ENCODE measurements at regions not wholly inside any gene's neighbourhood (a gene's known extent, or its start where the extent isn't known, plus 50 kb on each side); places are given as distances from the start of the nearest gene placed in this dataset.

- TF ChIP-seq, protein P1, sequence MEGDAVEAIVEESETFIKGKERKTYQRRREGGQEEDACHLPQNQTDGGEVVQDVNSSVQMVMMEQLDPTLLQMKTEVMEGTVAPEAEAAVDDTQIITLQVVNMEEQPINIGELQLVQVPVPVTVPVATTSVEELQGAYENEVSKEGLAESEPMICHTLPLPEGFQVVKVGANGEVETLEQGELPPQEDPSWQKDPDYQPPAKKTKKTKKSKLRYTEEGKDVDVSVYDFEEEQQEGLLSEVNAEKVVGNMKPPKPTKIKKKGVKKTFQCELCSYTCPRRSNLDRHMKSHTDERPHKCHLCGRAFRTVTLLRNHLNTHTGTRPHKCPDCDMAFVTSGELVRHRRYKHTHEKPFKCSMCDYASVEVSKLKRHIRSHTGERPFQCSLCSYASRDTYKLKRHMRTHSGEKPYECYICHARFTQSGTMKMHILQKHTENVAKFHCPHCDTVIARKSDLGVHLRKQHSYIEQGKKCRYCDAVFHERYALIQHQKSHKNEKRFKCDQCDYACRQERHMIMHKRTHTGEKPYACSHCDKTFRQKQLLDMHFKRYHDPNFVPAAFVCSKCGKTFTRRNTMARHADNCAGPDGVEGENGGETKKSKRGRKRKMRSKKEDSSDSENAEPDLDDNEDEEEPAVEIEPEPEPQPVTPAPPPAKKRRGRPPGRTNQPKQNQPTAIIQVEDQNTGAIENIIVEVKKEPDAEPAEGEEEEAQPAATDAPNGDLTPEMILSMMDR (IDR thresholded peaks at IDR 0.05; ENCODE audit: unreplicated experiment) = no peak
- Mint-ChIP-seq H3K4me1 (ENCODE audit: insufficient read depth, unreplicated experiment) (no peaks in the 10 kb centered on the region), H3K36me3 (ENCODE audit: insufficient read depth, unreplicated experiment) (no peaks in the 10 kb centered on the region), H3K27ac (ENCODE audit: low read depth, unreplicated experiment) (no peak overlapping the region), H3K9me3 (ENCODE audit: unreplicated experiment) (no peaks in the 10 kb centered on the region), H3K27me3 (ENCODE audit: insufficient read depth, unreplicated experiment) (no peaks in the 10 kb centered on the region), H3K4me3 (ENCODE audit: unreplicated experiment) (no peak overlapping the region)
- POLR2A ChIA-PET = no interaction called here
- DNase-seq (ENCODE audit: unreplicated experiment) = no peak
- CTCF ChIA-PET = interaction anchor here (0.6 to 1.0 kb wide), 3 partner anchors 14 to 259 kb away, joined by 3 read pairs; partner anchors contain the start of gene CDR2
- intact Hi-C loops (cut with micrococcal nuclease) = no loop called here
- no TSS peak for BruUV-seq (replicated peaks)
Measured at GRCh38 chr16:22633280-22633679, 122.6 kb downstream of the NPIPB5 start.

DNA sequence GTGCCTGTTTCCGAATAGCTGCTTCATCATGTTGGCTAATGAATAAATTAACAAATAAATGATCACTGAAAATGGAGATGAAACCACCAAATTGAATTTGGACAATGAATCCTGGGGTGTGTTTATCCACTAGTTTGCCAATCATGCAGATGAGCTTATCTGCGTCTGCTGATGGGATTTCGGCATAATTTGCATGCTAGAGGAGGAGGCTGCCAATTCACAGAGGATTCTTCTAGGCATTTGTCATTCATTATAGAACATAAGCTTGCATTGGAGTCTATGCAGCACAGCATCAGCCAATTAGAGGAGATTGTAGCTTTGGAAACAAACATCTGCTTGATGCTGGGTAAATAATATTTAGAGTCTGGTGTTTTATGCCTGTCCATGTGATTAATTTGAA is 123.1 kb downstream of the NPIPB5 start:
- no peak overlapping the region for H3K4me3 Mint-ChIP-seq (ENCODE audit: unreplicated experiment)
- TF ChIP-seq, protein P1 (IDR thresholded peaks at IDR 0.05; ENCODE audit: unreplicated experiment) = no peak
- no peaks in the 10 kb centered on the region for H3K36me3 Mint-ChIP-seq (ENCODE audit: insufficient read depth, unreplicated experiment)
- no peak overlapping the region for H3K27ac Mint-ChIP-seq (ENCODE audit: low read depth, unreplicated experiment)
- DNase-seq (ENCODE audit: unreplicated experiment) = no peak
- intact Hi-C loops (cut with micrococcal nuclease) = no loop called here
- ChIA-PET CTCF (interaction anchor here (0.5 to 1.0 kb wide), 6 partner anchors 10 to 1065 kb away, joined by 3 to 5 read pairs (median 3); partner anchors contain the start of gene CDR2), POLR2A (no interaction called here)
- no peaks in the 10 kb centered on the region for H3K9me3 Mint-ChIP-seq (ENCODE audit: unreplicated experiment)
- no peaks in the 10 kb centered on the region for H3K4me1 Mint-ChIP-seq (ENCODE audit: insufficient read depth, unreplicated experiment)
- no peaks in the 10 kb centered on the region for H3K27me3 Mint-ChIP-seq (ENCODE audit: insufficient read depth, unreplicated experiment)
- no TSS peak for BruUV-seq (replicated peaks)

DNA sequence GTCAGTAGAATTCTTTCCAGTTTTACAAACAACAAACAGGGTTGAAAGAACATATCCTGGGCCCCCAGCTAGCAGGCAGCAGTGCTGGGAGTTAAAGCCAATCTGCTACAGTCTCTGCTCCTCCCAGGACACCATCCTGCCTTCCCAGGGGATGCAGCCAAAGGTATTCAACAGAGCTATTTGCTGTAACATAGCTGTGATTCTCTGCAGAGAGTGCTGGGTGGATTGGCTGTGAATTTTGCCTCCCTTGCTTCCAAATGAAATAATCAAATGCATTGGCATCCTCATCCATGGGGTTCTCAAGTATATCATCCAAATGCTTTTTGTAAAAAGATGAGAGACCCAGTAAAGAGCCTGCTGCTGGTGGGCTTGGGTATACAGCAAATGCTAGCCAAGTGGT is 124.3 kb downstream of the NPIPB5 start:
- no TSS peak for BruUV-seq (replicated peaks)
- Mint-ChIP-seq H3K4me1 (ENCODE audit: insufficient read depth, unreplicated experiment) (no peaks in the 10 kb centered on the region), H3K27ac (ENCODE audit: low read depth, unreplicated experiment) (no peak overlapping the region), H3K27me3 (ENCODE audit: insufficient read depth, unreplicated experiment) (no peaks in the 10 kb centered on the region), H3K4me3 (ENCODE audit: unreplicated experiment) (no peak overlapping the region), H3K9me3 (ENCODE audit: unreplicated experiment) (no peaks in the 10 kb centered on the region), H3K36me3 (ENCODE audit: insufficient read depth, unreplicated experiment) (no peaks in the 10 kb centered on the region)
- intact Hi-C loops (cut with micrococcal nuclease) = no loop called here
- POLR2A ChIA-PET = no interaction called here
- DNase-seq (ENCODE audit: unreplicated experiment) = no peak
- TF ChIP-seq, protein P1 (IDR thresholded peaks at IDR 0.05; ENCODE audit: unreplicated experiment) = no peak
- CTCF ChIA-PET = interaction anchor here (0.7 to 1.6 kb wide), 3 partner anchors 14 to 333 kb away, joined by 3 to 5 read pairs (median 4); no protein-coding TSS in a partner anchor

DNA sequence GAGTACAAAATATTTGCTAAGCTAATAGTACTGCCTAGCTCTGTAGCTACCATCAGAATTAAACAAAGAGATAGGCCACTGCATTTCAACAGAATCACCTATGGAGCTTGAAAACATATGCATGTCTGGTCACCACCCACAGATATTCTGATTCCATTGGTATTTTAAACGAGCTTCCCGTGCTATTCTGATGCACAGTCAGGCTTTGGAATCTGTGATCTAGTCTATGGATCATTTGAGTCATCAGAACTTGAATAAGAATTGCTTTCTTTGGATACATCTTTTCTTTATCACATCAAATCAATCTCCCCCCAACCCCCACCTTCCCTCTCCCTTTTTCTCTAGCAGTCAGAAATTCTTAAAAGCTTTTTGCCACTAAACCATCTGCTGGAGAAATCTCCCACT is 124.7 kb downstream of the NPIPB5 start:
- TF ChIP-seq, protein P1 (IDR thresholded peaks at IDR 0.05; ENCODE audit: unreplicated experiment) = no peak
- Mint-ChIP-seq H3K36me3 (ENCODE audit: insufficient read depth, unreplicated experiment) (no peaks in the 10 kb centered on the region), H3K27ac (ENCODE audit: low read depth, unreplicated experiment) (no peak overlapping the region), H3K4me1 (ENCODE audit: insufficient read depth, unreplicated experiment) (no peaks in the 10 kb centered on the region), H3K9me3 (ENCODE audit: unreplicated experiment) (no peaks in the 10 kb centered on the region), H3K4me3 (ENCODE audit: unreplicated experiment) (no peak overlapping the region), H3K27me3 (ENCODE audit: insufficient read depth, unreplicated experiment) (no peaks in the 10 kb centered on the region)
- CTCF ChIA-PET = interaction anchor here (0.7 to 1.6 kb wide), 3 partner anchors 14 to 333 kb away, joined by 3 to 5 read pairs (median 4); no protein-coding TSS in a partner anchor
- DNase-seq (ENCODE audit: unreplicated experiment) = no peak
- no TSS peak for BruUV-seq (replicated peaks)
- intact Hi-C loops (cut with micrococcal nuclease) = no loop called here
- POLR2A ChIA-PET = interaction anchor here (0.8 kb wide), 1 partner anchor 10 kb away, joined by 3 read pairs; no protein-coding TSS in a partner anchor

All from MCF 10A (cell line).